Peyer's patch (tissue), 4 donors: ENCODE measurements at regions not wholly inside any gene's neighbourhood (a gene's known extent, or its start where the extent isn't known, plus 50 kb on each side); places are given as distances from the start of the nearest gene placed in this dataset.

Experiments used
- CTCF ChIP-seq, 6 experiments: fragments of 450-650 bp in 4 of 6; fragments of 200-600 bp in 2 of 6; sonication (generic) in 1 of 6; IDR thresholded peaks; one replicate each; pipeline ENCODE4 v1.5.1; 2017 to 2019; ENCODE audit warnings: antibody characterized with exemption in 6 of 6, mild to moderate bottlenecking in 3 of 6, moderate library complexity in 1 of 6
- POLR2A ChIP-seq, 2 donors: fragments of 450-650 bp; IDR thresholded peaks; one replicate each; pipeline ENCODE4 v1.5.1; 2017; ENCODE audit warnings: antibody characterized with exemption in 2 of 2, mild to moderate bottlenecking in 2 of 2, moderate library complexity in 2 of 2

- no peak for TF ChIP-seq POLR2A (IDR thresholded peaks at IDR 0.05)
- TF ChIP-seq CTCF (IDR thresholded peaks at IDR 0.05), result no peak
These were observed 255.8 kb downstream of the HDGFL1 start for GRCh38 chr6:22825210-22825609.
